ENCODE measurements at regions not wholly inside any gene's neighbourhood (a gene's known extent, or its start where the extent isn't known, plus 50 kb on each side); places are given as distances from the start of the nearest gene placed in this dataset.

DNA sequence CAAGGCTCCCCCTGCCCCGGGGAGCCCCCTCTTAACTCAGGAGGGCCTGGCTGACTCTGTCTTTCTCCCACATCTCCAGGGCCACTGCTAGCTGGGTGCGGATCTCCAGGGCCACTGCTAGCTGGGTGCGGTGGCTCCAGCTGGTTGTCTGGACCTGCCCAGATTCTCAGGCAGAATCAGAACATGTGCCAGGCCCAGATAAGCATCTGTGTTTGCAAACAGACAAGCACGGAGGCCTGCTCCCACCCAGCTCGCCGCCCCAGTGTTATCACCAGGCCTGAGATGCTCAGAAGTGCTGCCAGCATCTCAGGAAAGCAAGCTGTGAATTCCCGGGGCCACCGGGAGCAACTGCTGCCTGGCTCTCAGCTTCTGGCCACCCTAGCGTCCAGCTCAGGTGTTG, 98.4 kb upstream of the FZD10 start:
- Histone ChIP-seq H3K27ac (ENCODE audit: low read depth in 2 of 2, low read length in 1 of 2) (no peak overlapping the region), H3K9me3 (ENCODE audit: control insufficient read depth in 2 of 2, insufficient read depth in 1 of 2, low read depth in 1 of 2, low read length in 1 of 2) (no peaks in the 10 kb centered on the region), H3K4me3 (ENCODE audit: low read depth in 1 of 2, low read length in 2 of 2) (no peak overlapping the region), H3K4me1 (ENCODE audit: control insufficient read depth in 2 of 2, insufficient read depth in 2 of 2, low read length in 1 of 2) (no peaks in the 10 kb centered on the region), H3K27me3 (ENCODE audit: control insufficient read depth in 1 of 2, insufficient read depth in 2 of 2, low read length in 2 of 2) (no peaks in the 10 kb centered on the region), H3K36me3 (ENCODE audit: control insufficient read depth in 2 of 2, insufficient read depth in 2 of 2, low read length in 1 of 2) (no peaks in the 10 kb centered on the region)
- WGBS, 2 donors = 55 to 72% methylated on average over 9 of the region's 9 CpGs

GRCh38 chr12:130064999-130065398, 97.3 kb upstream of the FZD10 start:
- Histone ChIP-seq H3K36me3 (ENCODE audit: control insufficient read depth in 2 of 2, insufficient read depth in 2 of 2, low read length in 1 of 2) (no peaks in the 10 kb centered on the region), H3K4me1 (ENCODE audit: control insufficient read depth in 2 of 2, insufficient read depth in 2 of 2, low read length in 1 of 2) (no peaks in the 10 kb centered on the region), H3K27me3 (ENCODE audit: control insufficient read depth in 1 of 2, insufficient read depth in 2 of 2, low read length in 2 of 2) (no peaks in the 10 kb centered on the region), H3K9me3 (ENCODE audit: control insufficient read depth in 2 of 2, insufficient read depth in 1 of 2, low read depth in 1 of 2, low read length in 1 of 2) (no peaks in the 10 kb centered on the region), H3K27ac (ENCODE audit: low read depth in 2 of 2, low read length in 1 of 2) (no peak overlapping the region), H3K4me3 (ENCODE audit: low read depth in 1 of 2, low read length in 2 of 2) (no peak overlapping the region)
- 64% methylated on average over 4 of the region's 4 CpGs for WGBS, 2 donors

GRCh38 chr12:130066742-130067141, 95.5 kb upstream of the FZD10 start:
- H3K9me3 ChIP-seq (ENCODE audit: control insufficient read depth in 2 of 2, insufficient read depth in 1 of 2, low read depth in 1 of 2, low read length in 1 of 2) = no peaks in the 10 kb centered on the region
- H3K27ac ChIP-seq (ENCODE audit: low read depth in 2 of 2, low read length in 1 of 2) = no peak overlapping the region
- no peaks in the 10 kb centered on the region for H3K27me3 ChIP-seq (ENCODE audit: control insufficient read depth in 1 of 2, insufficient read depth in 2 of 2, low read length in 2 of 2)
- WGBS, 2 donors = 88 to 89% methylated on average over 5 of the region's 5 CpGs
- no peak overlapping the region for H3K4me3 ChIP-seq (ENCODE audit: low read depth in 1 of 2, low read length in 2 of 2)
- H3K36me3 ChIP-seq (ENCODE audit: control insufficient read depth in 2 of 2, insufficient read depth in 2 of 2, low read length in 1 of 2) = no peaks in the 10 kb centered on the region
- no peaks in the 10 kb centered on the region for H3K4me1 ChIP-seq (ENCODE audit: control insufficient read depth in 2 of 2, insufficient read depth in 2 of 2, low read length in 1 of 2)

GRCh38 chr12:130068741-130069140, 93.5 kb upstream of the FZD10 start:
- no peaks in the 10 kb centered on the region for H3K27me3 ChIP-seq (ENCODE audit: control insufficient read depth in 1 of 2, insufficient read depth in 2 of 2, low read length in 2 of 2)
- peaks cover 0 to 2% of the 10 kb centered on the region in 2 donors for H3K4me1 ChIP-seq (ENCODE audit: control insufficient read depth in 2 of 2, insufficient read depth in 2 of 2, low read length in 1 of 2)
- H3K36me3 ChIP-seq (ENCODE audit: control insufficient read depth in 2 of 2, insufficient read depth in 2 of 2, low read length in 1 of 2) = no peaks in the 10 kb centered on the region
- no peak overlapping the region for H3K27ac ChIP-seq (ENCODE audit: low read depth in 2 of 2, low read length in 1 of 2)
- no peaks in the 10 kb centered on the region for H3K9me3 ChIP-seq (ENCODE audit: control insufficient read depth in 2 of 2, insufficient read depth in 1 of 2, low read depth in 1 of 2, low read length in 1 of 2)
- 80 to 87% methylated on average over 11 of the region's 11 CpGs for WGBS, 2 donors
- no peak overlapping the region for H3K4me3 ChIP-seq (ENCODE audit: low read depth in 1 of 2, low read length in 2 of 2)

GRCh38 chr12:130070126-130070611, 92.1 kb upstream of the FZD10 start:
- 59 to 72% methylated on average over 21 of the region's 21 CpGs for WGBS, 2 donors
- no peak overlapping the region for H3K27ac ChIP-seq (ENCODE audit: low read depth in 2 of 2, low read length in 1 of 2)
- H3K4me3 ChIP-seq (ENCODE audit: low read depth in 1 of 2, low read length in 2 of 2) = no peak overlapping the region
- no peaks in the 10 kb centered on the region for H3K27me3 ChIP-seq (ENCODE audit: control insufficient read depth in 1 of 2, insufficient read depth in 2 of 2, low read length in 2 of 2)
- H3K9me3 ChIP-seq (ENCODE audit: control insufficient read depth in 2 of 2, insufficient read depth in 1 of 2, low read depth in 1 of 2, low read length in 1 of 2) = no peaks in the 10 kb centered on the region
- no peaks in the 10 kb centered on the region for H3K36me3 ChIP-seq (ENCODE audit: control insufficient read depth in 2 of 2, insufficient read depth in 2 of 2, low read length in 1 of 2)
- peaks cover 0 to 8% of the 10 kb centered on the region in 2 donors for H3K4me1 ChIP-seq (ENCODE audit: control insufficient read depth in 2 of 2, insufficient read depth in 2 of 2, low read length in 1 of 2)

GRCh38 chr12:130073721-130074120, 88.5 kb upstream of the FZD10 start:
- Histone ChIP-seq H3K4me1 (ENCODE audit: control insufficient read depth in 2 of 2, insufficient read depth in 2 of 2, low read length in 1 of 2) (peaks cover 0 to 10% of the 10 kb centered on the region in 2 donors), H3K27ac (ENCODE audit: low read depth in 2 of 2, low read length in 1 of 2) (peak overlapping the region; percentile 94 to 97), H3K9me3 (ENCODE audit: control insufficient read depth in 2 of 2, insufficient read depth in 1 of 2, low read depth in 1 of 2, low read length in 1 of 2) (no peaks in the 10 kb centered on the region), H3K36me3 (ENCODE audit: control insufficient read depth in 2 of 2, insufficient read depth in 2 of 2, low read length in 1 of 2) (no peaks in the 10 kb centered on the region), H3K27me3 (ENCODE audit: control insufficient read depth in 1 of 2, insufficient read depth in 2 of 2, low read length in 2 of 2) (no peaks in the 10 kb centered on the region), H3K4me3 (ENCODE audit: low read depth in 1 of 2, low read length in 2 of 2) (no peak overlapping the region)
- WGBS, 2 donors = 49 to 74% methylated on average over 3 of the region's 3 CpGs

GRCh38 chr12:130074661-130075406, 87.4 kb upstream of the FZD10 start:
- Histone ChIP-seq H3K4me1 (ENCODE audit: control insufficient read depth in 2 of 2, insufficient read depth in 2 of 2, low read length in 1 of 2) (peaks cover 0 to 10% of the 10 kb centered on the region in 2 donors), H3K27me3 (ENCODE audit: control insufficient read depth in 1 of 2, insufficient read depth in 2 of 2, low read length in 2 of 2) (no peaks in the 10 kb centered on the region), H3K4me3 (ENCODE audit: low read depth in 1 of 2, low read length in 2 of 2) (no peak overlapping the region), H3K36me3 (ENCODE audit: control insufficient read depth in 2 of 2, insufficient read depth in 2 of 2, low read length in 1 of 2) (no peaks in the 10 kb centered on the region), H3K9me3 (ENCODE audit: control insufficient read depth in 2 of 2, insufficient read depth in 1 of 2, low read depth in 1 of 2, low read length in 1 of 2) (no peaks in the 10 kb centered on the region), H3K27ac (ENCODE audit: low read depth in 2 of 2, low read length in 1 of 2) (peak overlapping the region; percentile 94 to 97)
- 65 to 77% methylated on average over 8 of the region's 8 CpGs for WGBS, 2 donors

GRCh38 chr12:130075497-130076076, 86.7 kb upstream of the FZD10 start:
- Histone ChIP-seq H3K9me3 (ENCODE audit: control insufficient read depth in 2 of 2, insufficient read depth in 1 of 2, low read depth in 1 of 2, low read length in 1 of 2) (no peaks in the 10 kb centered on the region), H3K27me3 (ENCODE audit: control insufficient read depth in 1 of 2, insufficient read depth in 2 of 2, low read length in 2 of 2) (no peaks in the 10 kb centered on the region), H3K4me3 (ENCODE audit: low read depth in 1 of 2, low read length in 2 of 2) (no peak overlapping the region), H3K4me1 (ENCODE audit: control insufficient read depth in 2 of 2, insufficient read depth in 2 of 2, low read length in 1 of 2) (peaks cover 0 to 10% of the 10 kb centered on the region in 2 donors), H3K36me3 (ENCODE audit: control insufficient read depth in 2 of 2, insufficient read depth in 2 of 2, low read length in 1 of 2) (no peaks in the 10 kb centered on the region), H3K27ac (ENCODE audit: low read depth in 2 of 2, low read length in 1 of 2) (no peak overlapping the region)
- 80 to 85% methylated on average over 8 of the region's 8 CpGs for WGBS, 2 donors

GRCh38 chr12:130076126-130076525, 86.1 kb upstream of the FZD10 start:
- peaks cover 0 to 10% of the 10 kb centered on the region in 2 donors for H3K4me1 ChIP-seq (ENCODE audit: control insufficient read depth in 2 of 2, insufficient read depth in 2 of 2, low read length in 1 of 2)
- 79 to 80% methylated on average over 3 of the region's 3 CpGs for WGBS, 2 donors
- H3K9me3 ChIP-seq (ENCODE audit: control insufficient read depth in 2 of 2, insufficient read depth in 1 of 2, low read depth in 1 of 2, low read length in 1 of 2) = no peaks in the 10 kb centered on the region
- no peak overlapping the region for H3K27ac ChIP-seq (ENCODE audit: low read depth in 2 of 2, low read length in 1 of 2)
- no peak overlapping the region for H3K4me3 ChIP-seq (ENCODE audit: low read depth in 1 of 2, low read length in 2 of 2)
- no peaks in the 10 kb centered on the region for H3K27me3 ChIP-seq (ENCODE audit: control insufficient read depth in 1 of 2, insufficient read depth in 2 of 2, low read length in 2 of 2)
- H3K36me3 ChIP-seq (ENCODE audit: control insufficient read depth in 2 of 2, insufficient read depth in 2 of 2, low read length in 1 of 2) = no peaks in the 10 kb centered on the region

GRCh38 chr12:130076752-130077151, 85.5 kb upstream of the FZD10 start:
- Histone ChIP-seq H3K27ac (ENCODE audit: low read depth in 2 of 2, low read length in 1 of 2) (no peak overlapping the region), H3K4me1 (ENCODE audit: control insufficient read depth in 2 of 2, insufficient read depth in 2 of 2, low read length in 1 of 2) (peaks cover 0 to 10% of the 10 kb centered on the region in 2 donors)
- whole genome bisulfite sequencing, 2 donors = 28 to 33% methylated on average over 5 of the region's 5 CpGs

More at GRCh38 chr12:130076752-130077151, 85.5 kb upstream of the FZD10 start:
- no peaks in the 10 kb centered on the region for H3K27me3 ChIP-seq (ENCODE audit: control insufficient read depth in 1 of 2, insufficient read depth in 2 of 2, low read length in 2 of 2)
- no peak overlapping the region for H3K4me3 ChIP-seq (ENCODE audit: low read depth in 1 of 2, low read length in 2 of 2)
- no peaks in the 10 kb centered on the region for H3K36me3 ChIP-seq (ENCODE audit: control insufficient read depth in 2 of 2, insufficient read depth in 2 of 2, low read length in 1 of 2)
- H3K9me3 ChIP-seq (ENCODE audit: control insufficient read depth in 2 of 2, insufficient read depth in 1 of 2, low read depth in 1 of 2, low read length in 1 of 2) = no peaks in the 10 kb centered on the region

Measured in esophagus (tissue), 2 donors.